Neural progenitor cell (in vitro differentiated cells): ENCODE measurements at regions not wholly inside any gene's neighbourhood (a gene's known extent, or its start where the extent isn't known, plus 50 kb on each side); places are given as distances from the start of the nearest gene placed in this dataset.

Experiments
- EZH2 ChIP-seq: fragments of 200-600 bp; sonication (generic); IDR thresholded peaks from 2 replicates; pipeline ENCODE4 v1.6.1; 2017; ENCODE audit warnings: antibody characterized with exemption, mild to moderate bottlenecking, moderate library complexity
- EZH2phosphoT487 ChIP-seq: fragments of 200-600 bp; sonication (generic); IDR thresholded peaks from 2 replicates; pipeline ENCODE4 v1.6.1; 2017; ENCODE audit warnings: antibody characterized with exemption
- TF ChIP-seq, protein P1 (sequence below): fragments of 200-600 bp; sonication (generic); IDR thresholded peaks from 2 replicates; pipeline ENCODE4 v1.5.1; 2017; ENCODE audit warnings: antibody characterized with exemption, mild to moderate bottlenecking

DNA sequence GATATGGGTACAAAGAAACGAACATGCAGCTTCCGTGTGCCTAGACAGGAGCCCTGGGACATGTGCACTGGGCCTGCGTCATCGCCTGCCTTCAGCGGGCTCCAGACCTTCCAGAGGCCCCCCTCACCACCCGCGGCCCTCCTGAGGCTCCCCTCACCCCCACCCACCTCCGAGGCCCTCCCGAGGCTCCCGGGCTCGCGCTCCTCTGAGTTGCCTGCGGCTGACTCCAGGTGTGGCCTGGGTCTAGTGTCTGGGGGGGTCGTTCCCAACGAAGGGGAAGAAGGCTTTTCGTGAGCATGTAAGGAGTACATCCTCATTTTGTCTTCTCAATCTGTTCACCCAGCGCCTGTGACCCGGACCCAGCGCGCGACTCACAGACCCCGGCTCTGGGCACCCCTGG lies 177.3 kb upstream of the ZNF32 start:
- TF ChIP-seq, protein P1, sequence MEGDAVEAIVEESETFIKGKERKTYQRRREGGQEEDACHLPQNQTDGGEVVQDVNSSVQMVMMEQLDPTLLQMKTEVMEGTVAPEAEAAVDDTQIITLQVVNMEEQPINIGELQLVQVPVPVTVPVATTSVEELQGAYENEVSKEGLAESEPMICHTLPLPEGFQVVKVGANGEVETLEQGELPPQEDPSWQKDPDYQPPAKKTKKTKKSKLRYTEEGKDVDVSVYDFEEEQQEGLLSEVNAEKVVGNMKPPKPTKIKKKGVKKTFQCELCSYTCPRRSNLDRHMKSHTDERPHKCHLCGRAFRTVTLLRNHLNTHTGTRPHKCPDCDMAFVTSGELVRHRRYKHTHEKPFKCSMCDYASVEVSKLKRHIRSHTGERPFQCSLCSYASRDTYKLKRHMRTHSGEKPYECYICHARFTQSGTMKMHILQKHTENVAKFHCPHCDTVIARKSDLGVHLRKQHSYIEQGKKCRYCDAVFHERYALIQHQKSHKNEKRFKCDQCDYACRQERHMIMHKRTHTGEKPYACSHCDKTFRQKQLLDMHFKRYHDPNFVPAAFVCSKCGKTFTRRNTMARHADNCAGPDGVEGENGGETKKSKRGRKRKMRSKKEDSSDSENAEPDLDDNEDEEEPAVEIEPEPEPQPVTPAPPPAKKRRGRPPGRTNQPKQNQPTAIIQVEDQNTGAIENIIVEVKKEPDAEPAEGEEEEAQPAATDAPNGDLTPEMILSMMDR = no peak
- no peak for TF ChIP-seq EZH2
- no peak for TF ChIP-seq EZH2phosphoT487
